Adipose tissue (tissue), 3 donors: ENCODE measurements at regions not wholly inside any gene's neighbourhood (a gene's known extent, or its start where the extent isn't known, plus 50 kb on each side); places are given as distances from the start of the nearest gene placed in this dataset.

Experiments
- H3K27ac ChIP-seq: one replicate; pipeline ENCODE4 v1.5.1; 2013; ENCODE audit warnings: low read depth, low read length
- whole genome bisulfite sequencing, 3 donors: extraction: QIAGEN DNeasy Blood & Tissue Kit; methylation state at CpG; one replicate each; pipeline ENCODE4 v1.1.7; 2013; 5-methylcytosine and 5-hydroxymethylcytosine counted together
- donor health status: healthy with polysubstance abuse.
- donor health status: Bipolar disorder and iron deficiency.
- donor health status: healthy.

- WGBS, 3 donors: 81 to 88% (median 88%) methylated on average over 3 of the region's 3 CpGs
- no peak overlapping the region for H3K27ac ChIP-seq
These were observed 427.2 kb downstream of the QKI start for GRCh38 chr6:163841733-163842132.

GRCh38 chr6:163841326-163841725 lies 426.8 kb downstream of the QKI start:
- no peak overlapping the region for H3K27ac ChIP-seq
- WGBS, 3 donors: 44 to 65% (median 50%) methylated on average over 2 of the region's 2 CpGs

GRCh38 chr6:163840880-163841279 lies 426.4 kb downstream of the QKI start:
- no peak overlapping the region for H3K27ac ChIP-seq
- WGBS, 3 donors: 59 to 85% (median 84%) methylated on average over 3 of the region's 3 CpGs

GRCh38 chr6:163839296-163839695 lies 424.8 kb downstream of the QKI start:
- H3K27ac ChIP-seq: no peak overlapping the region
- WGBS, 3 donors: 83 to 97% (median 94%) methylated on average over 5 of the region's 5 CpGs

- H3K27ac ChIP-seq: no peak overlapping the region
These were observed 423.3 kb downstream of the QKI start for GRCh38 chr6:163837691-163838431.

GRCh38 chr6:163836876-163837690 lies 422.6 kb downstream of the QKI start:
- 74 to 80% (median 74%) methylated on average over 8 of the region's 8 CpGs for WGBS, 3 donors

More at GRCh38 chr6:163837691-163838431, 423.3 kb downstream of the QKI start:
- WGBS, 3 donors: 23 to 28% (median 23%) methylated on average over 17 of the region's 17 CpGs

GRCh38 chr6:163835439-163836171 lies 421.1 kb downstream of the QKI start:
- 77 to 93% (median 88%) methylated on average over 13 of the region's 13 CpGs for WGBS, 3 donors
- H3K27ac ChIP-seq: no peak overlapping the region

More at GRCh38 chr6:163836876-163837690, 422.6 kb downstream of the QKI start:
- no peak overlapping the region for H3K27ac ChIP-seq

GRCh38 chr6:163834226-163834970 lies 419.9 kb downstream of the QKI start:
- WGBS, 3 donors: 87 to 90% (median 88%) methylated on average over 42 to 46 of the region's 46 CpGs
- no peak overlapping the region for H3K27ac ChIP-seq

- no peak overlapping the region for H3K27ac ChIP-seq
- 85 to 98% (median 91%) methylated on average over 2 of the region's 2 CpGs for WGBS, 3 donors
These were observed 417.2 kb downstream of the QKI start for GRCh38 chr6:163831736-163832135.

- no peak overlapping the region for H3K27ac ChIP-seq
- WGBS, 3 donors: 73 to 86% (median 80%) methylated on average over 4 of the region's 4 CpGs
These were observed 416.1 kb downstream of the QKI start for GRCh38 chr6:163830641-163831040.

GRCh38 chr6:163828038-163828795 lies 413.7 kb downstream of the QKI start:
- 68 to 80% (median 76%) methylated on average over 14 of the region's 14 CpGs for WGBS, 3 donors
- no peak overlapping the region for H3K27ac ChIP-seq

- 41 to 64% (median 59%) methylated on average over 2 of the region's 2 CpGs for WGBS, 3 donors
- no peak overlapping the region for H3K27ac ChIP-seq
These were observed 412.6 kb downstream of the QKI start for GRCh38 chr6:163827143-163827542.

- 89 to 93% (median 92%) methylated on average over 8 of the region's 8 CpGs for WGBS, 3 donors
- no peak overlapping the region for H3K27ac ChIP-seq
These were observed 412.1 kb downstream of the QKI start for GRCh38 chr6:163826629-163827028.

- no peak overlapping the region for H3K27ac ChIP-seq
- 73 to 80% (median 79%) methylated on average over 9 of the region's 9 CpGs for WGBS, 3 donors
These were observed 410.5 kb downstream of the QKI start for GRCh38 chr6:163825033-163825432.

- WGBS, 3 donors: 65 to 87% (median 83%) methylated on average over 5 of the region's 5 CpGs
- H3K27ac ChIP-seq: no peak overlapping the region
These were observed 409.1 kb downstream of the QKI start for GRCh38 chr6:163823577-163823976.

GRCh38 chr6:163820745-163821458 lies 406.4 kb downstream of the QKI start:
- 81 to 90% (median 83%) methylated on average over 9 to 10 of the region's 10 CpGs for WGBS, 3 donors

GRCh38 chr6:163820171-163820570 lies 405.7 kb downstream of the QKI start:
- 88 to 96% (median 95%) methylated on average over 17 of the region's 17 CpGs for WGBS, 3 donors

More at GRCh38 chr6:163820745-163821458, 406.4 kb downstream of the QKI start:
- H3K27ac ChIP-seq: no peak overlapping the region

More at GRCh38 chr6:163820171-163820570, 405.7 kb downstream of the QKI start:
- no peak overlapping the region for H3K27ac ChIP-seq
